ENCODE measurements at regions not wholly inside any gene's neighbourhood (a gene's known extent, or its start where the extent isn't known, plus 50 kb on each side); places are given as distances from the start of the nearest gene placed in this dataset.
A peak's percentile ranks its signal among the peaks of the same experiment; 100 is the strongest.
"Not testable (repeated sequence)": the region's sequence is repeated elsewhere in the genome, so short reads cannot be mapped to it uniquely, and the experiment has no call there.

GRCh38 chr7:46916581-46916980, 665.3 kb downstream of the TNS3 start:
- H3K27ac ChIP-seq (ENCODE audit: low read depth, low read length), result no peak overlapping the region
- no peak for TF ChIP-seq CTCF (IDR thresholded peaks at IDR 0.05; ENCODE audit: low read depth, low read length)
- H3K4me3 ChIP-seq (ENCODE audit: low read depth, low read length), result no peak overlapping the region
- ChIA-PET POLR2A (no interaction called here), CTCF (interaction anchor here (0.6 to 0.7 kb wide), 2 partner anchors 11 to 117 kb away, joined by 3 to 12 read pairs; no protein-coding TSS in a partner anchor)
- H3K27me3 ChIP-seq (ENCODE audit: control insufficient read depth, insufficient read depth, low read length), result no peaks in the 10 kb centered on the region
- no peak for DNase-seq (ENCODE audit: low read depth, low spot score)
- no peaks in the 10 kb centered on the region for H3K9me3 ChIP-seq (ENCODE audit: control insufficient read depth, insufficient read depth, low read length)

- H3K27ac ChIP-seq (ENCODE audit: low read depth, low read length), result no peak overlapping the region
- ChIA-PET POLR2A (no interaction called here), CTCF (no interaction called here)
- no peak for TF ChIP-seq CTCF (IDR thresholded peaks at IDR 0.05; ENCODE audit: low read depth, low read length)
- H3K27me3 ChIP-seq (ENCODE audit: control insufficient read depth, insufficient read depth, low read length), result no peaks in the 10 kb centered on the region
- no peak overlapping the region for H3K4me3 ChIP-seq (ENCODE audit: low read depth, low read length)
- no peak for DNase-seq (ENCODE audit: low read depth, low spot score)
- H3K9me3 ChIP-seq (ENCODE audit: control insufficient read depth, insufficient read depth, low read length), result no peaks in the 10 kb centered on the region
These were observed 669.2 kb downstream of the TNS3 start for GRCh38 chr7:46912692-46913091.

GRCh38 chr7:46909601-46910051, 672.3 kb downstream of the TNS3 start:
- POLR2A ChIA-PET, result interaction anchor here (0.7 to 1.2 kb wide), 2 partner anchors 63 to 74 kb away, joined by 3 to 4 read pairs; no protein-coding TSS in a partner anchor
- DNase-seq (ENCODE audit: low read depth, low spot score), result no peak
- Histone ChIP-seq H3K27ac (ENCODE audit: low read depth, low read length) (peak overlapping the region; percentile 53), H3K9me3 (ENCODE audit: control insufficient read depth, insufficient read depth, low read length) (no peaks in the 10 kb centered on the region), H3K27me3 (ENCODE audit: control insufficient read depth, insufficient read depth, low read length) (no peaks in the 10 kb centered on the region), H3K4me3 (ENCODE audit: low read depth, low read length) (peak overlapping the region; percentile 26)
- CTCF ChIA-PET, result interaction anchor here (0.5 to 2.0 kb wide), 4 partner anchors 24 to 399 kb away, joined by 3 to 9 read pairs (median 4); no protein-coding TSS in a partner anchor
- TF ChIP-seq CTCF (IDR thresholded peaks at IDR 0.05; ENCODE audit: low read depth, low read length), result no peak

GRCh38 chr7:46908770-46909169, 673.1 kb downstream of the TNS3 start:
- H3K4me3 ChIP-seq (ENCODE audit: low read depth, low read length), result no peak overlapping the region
- no peak for TF ChIP-seq CTCF (IDR thresholded peaks at IDR 0.05; ENCODE audit: low read depth, low read length)
- H3K27me3 ChIP-seq (ENCODE audit: control insufficient read depth, insufficient read depth, low read length), result no peaks in the 10 kb centered on the region
- H3K27ac ChIP-seq (ENCODE audit: low read depth, low read length), result no peak overlapping the region
- peak; percentile 41 for DNase-seq (ENCODE audit: low read depth, low spot score)
- H3K9me3 ChIP-seq (ENCODE audit: control insufficient read depth, insufficient read depth, low read length), result no peaks in the 10 kb centered on the region
- CTCF ChIA-PET, result interaction anchor here (0.6 to 2.0 kb wide), 2 partner anchors 25 to 304 kb away, joined by 6 to 9 read pairs; no protein-coding TSS in a partner anchor
- POLR2A ChIA-PET, result interaction anchor here (0.6 to 1.2 kb wide), 5 partner anchors 64 to 770 kb away, joined by 3 to 6 read pairs (median 4); no protein-coding TSS in a partner anchor

- POLR2A ChIA-PET; DNase-seq (ENCODE audit: low read depth, low spot score); H3K27ac ChIP-seq (ENCODE audit: low read depth, low read length); H3K27me3 ChIP-seq (ENCODE audit: control insufficient read depth, insufficient read depth, low read length); CTCF ChIA-PET; H3K4me3 ChIP-seq (ENCODE audit: low read depth, low read length); H3K9me3 ChIP-seq (ENCODE audit: control insufficient read depth, insufficient read depth, low read length): not testable (repeated sequence)
These were observed 677.4 kb downstream of the TNS3 start for GRCh38 chr7:46904523-46904922.
